ENCODE measurements at regions not wholly inside any gene's neighbourhood (a gene's known extent, or its start where the extent isn't known, plus 50 kb on each side); places are given as distances from the start of the nearest gene placed in this dataset.

DNA sequence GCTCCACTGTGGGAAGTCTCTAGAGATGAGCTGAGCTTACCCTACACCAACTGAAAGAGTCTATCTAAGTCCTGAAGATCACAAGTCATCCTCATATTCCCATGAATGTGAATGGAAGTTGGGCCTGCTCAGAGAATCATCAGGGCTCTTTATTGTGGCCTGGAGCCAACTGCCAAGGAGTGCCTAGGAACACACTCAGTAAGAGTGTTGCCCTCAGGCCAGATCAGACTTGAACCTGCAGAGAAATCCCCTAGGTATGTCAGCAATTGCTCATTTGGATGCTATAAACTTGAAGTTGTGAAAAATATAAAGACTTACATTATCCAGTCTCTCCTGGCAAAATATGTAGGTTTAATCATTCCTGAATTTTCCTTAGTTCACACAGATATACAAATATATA, 1070.2 kb downstream of the EFNB2 start:
- no peak for DNase-seq

DNA sequence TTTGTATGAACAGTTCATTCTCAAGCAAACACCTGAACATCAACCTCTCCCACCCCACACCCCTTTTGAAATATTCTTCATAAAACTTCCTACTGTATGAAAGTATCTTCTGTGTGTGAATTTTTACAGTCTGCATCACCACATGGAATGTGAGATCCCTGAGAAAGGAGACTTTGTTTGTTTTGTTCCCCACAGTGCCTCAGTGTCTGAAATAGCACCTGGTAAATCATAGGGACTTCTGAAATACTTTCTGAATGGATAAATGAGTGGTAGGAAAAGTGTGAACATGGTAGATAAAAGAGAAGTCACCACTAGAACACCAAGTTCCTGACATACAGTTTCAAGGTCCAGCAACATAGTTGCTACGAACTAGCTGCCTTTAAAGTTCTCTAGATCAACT, 1071.2 kb downstream of the EFNB2 start:
- DNase-seq, result no peak

DNA sequence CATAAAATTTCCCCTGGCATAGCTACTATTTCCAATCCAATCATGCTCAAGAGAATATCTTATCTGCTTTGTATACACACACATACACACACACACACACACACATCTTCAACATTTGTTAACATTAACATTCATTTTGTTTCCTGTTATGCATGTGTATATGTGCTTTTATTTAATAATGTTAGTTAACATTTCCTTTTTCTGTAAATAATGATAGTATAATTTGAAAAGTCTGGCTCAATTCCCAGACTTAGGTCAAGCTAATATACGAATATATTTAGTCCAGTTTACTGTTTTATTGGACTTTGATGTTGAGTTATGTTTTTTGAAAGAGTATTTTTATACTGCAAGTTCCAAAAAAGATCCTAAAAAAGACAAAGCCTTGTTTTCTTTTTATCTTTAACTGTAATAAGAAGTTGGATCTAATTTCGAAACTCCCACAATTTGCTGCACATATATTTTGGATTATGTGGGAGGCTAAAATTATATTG, 1072.4 kb downstream of the EFNB2 start:
- no peak for DNase-seq

DNA sequence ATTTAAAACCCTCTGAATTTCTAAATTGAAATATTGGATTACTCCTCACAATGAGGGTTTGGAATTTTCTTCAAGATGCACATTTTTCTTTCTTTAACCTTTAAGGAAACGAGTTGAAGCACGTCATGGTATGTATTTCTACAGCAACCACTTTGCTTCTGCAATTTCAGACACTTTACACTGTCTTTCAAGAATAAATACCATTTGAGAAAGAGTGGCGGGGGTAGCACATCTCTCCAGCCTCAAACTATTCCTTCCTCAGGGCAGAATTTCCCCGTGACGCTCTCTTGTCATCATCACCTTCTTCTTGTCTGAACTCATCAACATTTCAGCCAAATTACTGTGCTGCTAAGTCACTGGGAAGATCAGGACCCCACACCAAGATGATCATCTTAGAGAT, 1073.4 kb downstream of the EFNB2 start:
- no peak for DNase-seq

GRCh38 chr13:105452895-105453294, 1082.6 kb downstream of the EFNB2 start:
- DNase-seq, result no peak

DNA sequence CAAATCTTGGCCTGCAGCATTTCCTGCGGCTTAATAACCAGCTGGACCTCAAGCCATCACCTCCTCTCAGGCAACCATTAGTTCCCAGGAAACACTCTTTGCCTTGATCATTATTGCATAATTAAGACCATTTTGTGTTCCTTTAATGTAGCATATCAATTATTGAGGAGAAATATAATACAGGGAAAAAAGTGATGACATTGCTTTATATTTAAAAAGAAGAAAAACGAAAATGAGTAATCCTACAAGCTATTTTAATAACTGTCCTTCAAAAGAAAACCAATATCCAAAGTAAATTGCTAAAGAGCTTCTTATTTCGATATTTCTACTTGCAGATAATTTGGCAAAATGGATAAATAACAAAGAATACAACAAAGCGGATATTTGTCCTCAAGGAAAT, 1084.7 kb downstream of the EFNB2 start:
- DNase-seq, result no peak

DNA sequence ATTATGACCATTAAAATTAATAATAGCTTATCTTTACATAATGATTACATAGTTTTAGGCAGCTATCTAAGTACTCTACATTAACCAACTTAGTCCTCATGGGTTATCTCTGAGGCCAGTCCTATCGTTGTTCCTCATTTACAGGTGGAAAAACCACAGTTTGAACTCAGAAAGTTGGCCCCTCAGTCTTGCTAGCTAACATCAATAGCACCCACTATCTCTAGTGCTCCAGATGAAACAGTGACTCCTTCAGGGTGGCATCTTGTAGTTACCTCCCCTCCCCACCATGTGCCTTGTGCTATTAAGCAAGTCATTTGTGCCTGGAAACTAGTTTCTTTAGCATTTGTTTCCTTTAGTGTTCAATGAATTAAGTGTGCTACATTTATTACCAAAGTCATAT, 1086.7 kb downstream of the EFNB2 start:
- DNase-seq, result no peak

DNA sequence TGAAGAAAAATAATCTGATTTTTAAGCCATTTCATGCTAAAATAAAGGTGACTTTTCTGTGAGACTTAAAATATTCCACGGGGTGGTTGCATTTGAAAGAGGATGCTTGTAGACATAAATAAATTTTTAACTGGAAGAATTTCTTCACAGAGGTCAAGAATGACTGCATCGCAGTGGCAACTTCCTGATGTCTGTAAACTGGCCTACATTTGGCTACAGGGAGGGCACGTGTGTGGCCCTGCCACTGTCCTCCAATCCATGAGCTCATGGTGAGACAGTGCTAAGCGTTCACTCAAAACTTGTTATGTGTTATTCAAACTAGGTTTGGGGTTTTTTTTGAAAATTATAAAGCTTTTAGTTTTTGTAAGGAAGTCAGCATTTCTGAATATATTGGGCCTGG, 1089.3 kb downstream of the EFNB2 start:
- DNase-seq, result no peak

GRCh38 chr13:105445796-105446195, 1089.7 kb downstream of the EFNB2 start:
- no peak for DNase-seq

- peak; percentile 77 for DNase-seq
Observed at GRCh38 chr13:105442949-105443699, 1092.3 kb downstream of the EFNB2 start.

DNA sequence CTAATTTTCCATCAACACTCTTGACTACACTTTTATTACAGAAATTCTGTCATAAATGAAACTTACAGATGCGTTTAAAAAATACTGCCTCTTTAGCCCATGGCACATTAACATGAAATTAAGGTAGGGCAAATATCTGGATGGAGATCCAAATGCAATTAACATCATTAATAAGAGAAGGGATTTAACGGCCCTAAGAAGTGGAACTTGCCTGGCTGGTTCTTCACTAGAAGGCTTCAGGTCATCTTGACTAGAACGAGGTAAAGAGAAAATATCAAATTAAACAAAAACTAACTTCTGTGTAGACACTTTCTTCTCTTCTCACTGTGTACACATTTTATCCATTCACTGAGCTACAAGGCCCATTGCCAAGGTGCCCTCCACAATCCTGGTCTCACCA, 1093.4 kb downstream of the EFNB2 start:
- no peak for DNase-seq

GRCh38 chr13:105441051-105441750, 1094.3 kb downstream of the EFNB2 start:
- DNase-seq, result no peak

- no peak for DNase-seq
Observed at GRCh38 chr13:105436943-105437342, 1098.5 kb downstream of the EFNB2 start.

DNA sequence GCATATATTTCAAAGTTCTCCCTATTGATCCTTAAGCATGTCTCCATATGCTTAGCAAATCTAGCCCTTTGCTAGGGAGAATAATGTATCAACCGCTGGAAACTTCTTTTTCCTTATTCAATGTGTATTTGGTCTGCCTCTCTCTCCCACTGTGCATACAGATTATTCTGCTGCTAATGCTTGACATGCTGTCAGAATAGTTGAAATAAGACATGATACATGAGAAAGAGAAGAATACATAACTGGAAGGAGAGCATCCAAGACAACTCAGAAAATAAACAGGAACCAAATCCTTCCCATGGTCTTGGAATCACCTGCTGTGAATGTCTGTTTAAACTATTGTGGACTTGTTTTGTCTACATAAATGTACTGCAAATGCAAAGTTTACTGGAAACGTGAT, 1103.0 kb downstream of the EFNB2 start:
- DNase-seq, result no peak

DNA sequence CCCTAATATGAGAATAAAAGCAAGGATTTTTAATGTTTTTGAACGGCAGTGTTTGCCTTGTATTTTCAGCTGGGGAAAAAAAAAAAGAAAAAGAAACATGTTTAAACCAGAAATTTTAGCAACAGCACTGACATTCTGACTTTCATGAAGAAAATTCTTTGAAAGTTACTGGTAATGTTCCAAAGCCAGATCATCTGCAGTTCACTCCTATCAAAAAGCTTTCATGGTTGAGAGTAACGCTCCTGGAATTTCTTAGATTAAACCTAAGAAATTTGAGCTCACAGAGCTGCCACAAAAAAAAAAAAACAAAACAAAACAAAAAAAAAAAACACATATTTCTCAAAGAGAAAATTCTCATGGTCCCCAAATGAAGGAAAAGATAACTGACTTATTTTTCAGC, 1106.7 kb downstream of the EFNB2 start:
- DNase-seq, result no peak

DNA sequence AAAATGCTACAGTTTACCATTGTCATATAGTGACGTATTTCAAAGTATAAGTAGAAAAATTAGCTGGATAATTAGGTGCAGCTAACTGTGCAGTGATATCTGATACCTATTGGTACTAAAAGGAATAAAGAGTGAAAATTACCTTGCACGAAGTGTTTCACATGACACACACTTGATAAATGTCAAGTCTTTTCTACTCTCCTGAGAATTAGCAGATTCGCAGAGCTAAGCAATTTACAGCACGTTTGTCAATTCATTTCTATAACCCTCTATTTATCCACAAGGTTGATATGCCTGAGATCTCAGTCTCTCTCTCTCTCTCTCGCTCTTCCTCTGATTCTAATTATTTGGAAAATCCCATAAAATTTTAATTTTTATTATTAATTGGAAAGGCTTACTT, 1109.0 kb downstream of the EFNB2 start:
- no peak for DNase-seq

DNA sequence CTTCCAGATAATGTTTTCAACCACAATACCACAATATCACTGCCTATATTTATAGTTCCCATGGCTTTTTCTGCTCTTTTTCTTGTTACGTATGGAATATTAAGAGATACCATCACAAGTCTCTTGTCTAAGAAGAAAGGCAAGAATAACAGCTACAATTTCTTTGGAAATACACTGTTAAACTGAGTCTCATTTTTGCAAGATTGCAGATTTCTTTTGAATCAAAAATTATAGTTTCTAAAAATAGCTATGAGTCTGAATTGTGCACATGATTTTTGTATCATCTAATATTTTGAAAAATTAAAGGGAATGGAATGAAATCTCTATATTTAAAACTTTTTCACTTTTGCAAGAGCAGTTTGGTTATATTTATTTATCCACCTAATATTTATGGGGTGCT, 1120.8 kb downstream of the EFNB2 start:
- DNase-seq, result no peak

DNA sequence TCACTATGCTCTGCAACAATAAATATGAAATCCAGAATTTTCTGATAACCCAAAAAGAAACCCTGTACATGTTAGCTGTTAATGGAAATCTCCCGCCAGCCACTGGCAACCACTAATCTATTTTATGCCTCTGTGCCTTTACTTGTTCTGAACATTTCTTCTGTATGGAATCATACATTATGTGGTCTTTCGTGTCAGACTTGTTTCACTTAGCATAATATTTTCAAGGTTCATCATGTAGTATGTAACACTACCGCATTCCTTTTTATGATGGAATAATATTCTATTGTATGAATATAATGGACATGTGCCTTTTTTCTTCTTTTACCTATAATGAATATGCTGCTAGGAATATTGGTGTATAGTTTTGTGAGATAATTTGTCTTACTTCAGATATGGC, 1123.3 kb downstream of the EFNB2 start:
- no peak for DNase-seq

DNA sequence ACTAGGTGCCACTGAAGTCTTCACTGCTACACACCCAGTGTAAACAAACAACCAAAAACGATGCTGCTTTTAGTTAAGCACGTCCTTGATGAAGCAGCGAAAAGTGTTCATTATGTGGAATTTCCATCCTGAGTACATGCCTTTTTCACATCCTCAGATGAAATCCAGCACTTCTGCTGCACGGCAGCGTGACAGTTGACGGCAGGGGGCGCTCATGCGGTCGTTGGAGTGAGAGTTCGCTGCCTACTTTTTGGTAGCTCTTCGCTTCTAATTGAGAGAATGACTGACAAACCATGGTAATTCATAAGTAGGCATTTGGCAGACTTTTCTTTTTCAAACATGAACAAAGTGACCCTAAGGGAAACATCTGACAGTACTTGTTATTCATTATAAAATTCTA, 1124.9 kb downstream of the EFNB2 start:
- DNase-seq, result peak; percentile 6

- no peak for DNase-seq
Observed at GRCh38 chr13:105406551-105406950, 1128.9 kb downstream of the EFNB2 start.

DNA sequence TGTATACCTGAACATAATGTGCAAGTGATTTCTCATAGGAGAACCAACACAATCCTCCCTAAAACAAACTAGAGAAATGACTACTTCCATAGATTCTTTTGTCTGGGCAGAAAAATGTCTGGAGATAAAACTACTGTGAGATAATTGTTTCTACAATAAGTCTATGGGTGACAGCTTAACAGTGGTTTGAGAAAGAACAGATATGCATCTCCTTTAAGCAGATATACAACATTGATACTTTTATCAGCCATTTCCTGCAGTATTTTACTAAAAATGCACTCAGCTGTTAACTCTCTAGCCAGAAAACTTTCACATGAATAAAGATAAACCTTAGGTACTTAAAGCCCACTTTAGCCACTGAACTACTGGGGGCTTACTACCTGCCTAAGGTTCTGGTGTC, 1132.4 kb downstream of the EFNB2 start:
- DNase-seq, result no peak

GRCh38 chr13:105395041-105395440, 1140.4 kb downstream of the EFNB2 start:
- no peak for DNase-seq

- DNase-seq, result peak; percentile 1
Observed at GRCh38 chr13:105389373-105389772, 1146.1 kb downstream of the EFNB2 start.

- DNase-seq, result no peak
Observed at GRCh38 chr13:105377452-105377851, 1158.0 kb downstream of the EFNB2 start.

Data from DMS53 (cell line).